T-helper 1 cell treated with Interleukin-12 subunit alpha and Interleukin-12 subunit beta and Interleukin-4 antibody, amounts not matched to agents 30 μg/mL and 1 μg/mL, for 36 hours (primary cell): ENCODE measurements at regions not wholly inside any gene's neighbourhood (a gene's known extent, or its start where the extent isn't known, plus 50 kb on each side); places are given as distances from the start of the nearest gene placed in this dataset.
"Not testable (repeated sequence)": the region's sequence is repeated elsewhere in the genome, so short reads cannot be mapped to it uniquely, and the experiment has no call there.

Experiments
- H3K27ac Mint-ChIP-seq: one replicate; pipeline ENCODE4 v1.8.0; 2021; ENCODE audit warnings: mild to moderate bottlenecking, mixed read lengths
- H3K27me3 Mint-ChIP-seq: one replicate; pipeline ENCODE4 v1.8.0; 2021; ENCODE audit warnings: low read depth, mixed read lengths
- H3K36me3 Mint-ChIP-seq: one replicate; pipeline ENCODE4 v1.8.0; 2021; ENCODE audit warnings: low read depth, mixed read lengths
- H3K4me1 Mint-ChIP-seq: one replicate; pipeline ENCODE4 v1.8.0; 2021; ENCODE audit warnings: low read depth, mixed read lengths
- H3K4me3 Mint-ChIP-seq: one replicate; pipeline ENCODE4 v1.8.0; 2021; ENCODE audit warnings: mild to moderate bottlenecking, moderate library complexity, mixed read lengths
- H3K9me3 Mint-ChIP-seq: one replicate; pipeline ENCODE4 v1.8.0; 2021; ENCODE audit warnings: mixed read lengths

DNA sequence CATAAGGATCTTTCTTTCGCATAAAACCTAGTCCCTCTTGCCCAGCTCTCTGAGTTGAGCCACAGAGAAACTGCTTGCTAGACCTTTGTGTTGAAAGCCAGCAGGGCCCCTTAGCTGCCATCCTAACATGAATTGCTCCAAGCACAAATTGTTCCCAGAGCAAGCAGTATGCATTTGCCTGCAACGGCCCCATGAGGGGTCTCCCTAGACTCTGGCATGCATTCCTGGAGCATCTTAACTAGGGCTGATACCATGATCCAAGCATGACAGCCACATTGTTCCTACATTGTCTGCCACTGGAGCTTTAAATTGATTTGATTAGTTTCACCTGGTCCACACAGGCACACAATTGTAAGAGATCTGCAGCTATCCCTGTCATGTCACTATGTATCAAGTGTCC, 428.1 kb downstream of the TAFA4 start:
- H3K27me3 Mint-ChIP-seq, result no peaks in the 10 kb centered on the region
- H3K4me3 Mint-ChIP-seq, result no peak overlapping the region
- H3K4me1 Mint-ChIP-seq, result no peaks in the 10 kb centered on the region
- H3K27ac Mint-ChIP-seq, result no peak overlapping the region
- peaks cover 11% of the 10 kb centered on the region for H3K9me3 Mint-ChIP-seq
- no peaks in the 10 kb centered on the region for H3K36me3 Mint-ChIP-seq

DNA sequence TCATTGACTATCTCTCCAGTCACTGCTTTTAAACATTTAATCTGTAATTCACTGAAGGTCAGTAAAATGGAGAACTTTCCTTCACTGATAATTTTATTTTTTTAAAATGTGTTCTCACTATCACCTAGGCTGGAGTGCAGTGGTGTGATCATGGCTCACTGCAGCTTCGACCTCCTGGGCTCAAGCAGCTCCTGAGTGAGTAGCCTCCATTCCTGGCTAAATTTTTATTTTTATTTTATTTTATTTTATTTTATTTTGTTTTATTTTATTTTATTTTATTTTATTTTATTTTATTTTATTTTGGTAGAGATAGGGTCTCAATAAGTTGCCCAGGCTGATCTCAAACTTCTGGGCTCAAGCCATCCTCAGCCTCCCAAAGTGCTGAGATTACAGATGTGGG, 446.5 kb downstream of the TAFA4 start:
- H3K4me1 Mint-ChIP-seq, H3K9me3 Mint-ChIP-seq, H3K27ac Mint-ChIP-seq, H3K36me3 Mint-ChIP-seq, H3K27me3 Mint-ChIP-seq, H3K4me3 Mint-ChIP-seq: not testable (repeated sequence)

DNA sequence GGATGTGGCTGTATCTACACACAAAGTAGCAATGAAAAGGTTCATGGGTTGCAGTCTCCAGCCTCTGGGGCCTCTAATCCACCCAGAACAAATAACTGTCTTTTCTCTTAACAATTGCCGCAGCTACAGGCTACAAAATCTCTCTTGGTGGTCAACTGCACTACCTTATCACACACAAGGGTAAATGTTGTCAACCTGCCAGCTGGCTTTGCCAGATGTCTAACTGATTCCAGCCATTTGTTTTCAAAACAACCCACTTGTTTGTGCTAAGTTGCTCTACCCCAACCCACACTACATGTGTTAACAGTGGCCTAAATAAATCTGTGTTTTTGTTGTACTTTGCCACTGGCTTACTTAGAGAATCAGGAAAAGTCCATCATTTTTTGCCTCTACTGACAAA, 447.3 kb downstream of the TAFA4 start:
- H3K27me3 Mint-ChIP-seq, result no peaks in the 10 kb centered on the region
- no peak overlapping the region for H3K27ac Mint-ChIP-seq
- H3K9me3 Mint-ChIP-seq, result peaks cover 6% of the 10 kb centered on the region
- H3K36me3 Mint-ChIP-seq, result no peaks in the 10 kb centered on the region
- H3K4me1 Mint-ChIP-seq, result no peaks in the 10 kb centered on the region
- H3K4me3 Mint-ChIP-seq, result no peak overlapping the region

GRCh38 chr3:68483601-68484000, 448.7 kb downstream of the TAFA4 start:
- H3K4me3 Mint-ChIP-seq, result no peak overlapping the region
- no peaks in the 10 kb centered on the region for H3K36me3 Mint-ChIP-seq
- H3K4me1 Mint-ChIP-seq, result no peaks in the 10 kb centered on the region
- H3K27ac Mint-ChIP-seq, result no peak overlapping the region
- peaks cover 6% of the 10 kb centered on the region for H3K9me3 Mint-ChIP-seq
- no peaks in the 10 kb centered on the region for H3K27me3 Mint-ChIP-seq

GRCh38 chr3:68483041-68483440, 449.3 kb downstream of the TAFA4 start:
- no peaks in the 10 kb centered on the region for H3K27me3 Mint-ChIP-seq
- no peak overlapping the region for H3K27ac Mint-ChIP-seq
- H3K4me1 Mint-ChIP-seq, result no peaks in the 10 kb centered on the region
- H3K9me3 Mint-ChIP-seq, result peaks cover 6% of the 10 kb centered on the region
- H3K4me3 Mint-ChIP-seq, result no peak overlapping the region
- H3K36me3 Mint-ChIP-seq, result no peaks in the 10 kb centered on the region

DNA sequence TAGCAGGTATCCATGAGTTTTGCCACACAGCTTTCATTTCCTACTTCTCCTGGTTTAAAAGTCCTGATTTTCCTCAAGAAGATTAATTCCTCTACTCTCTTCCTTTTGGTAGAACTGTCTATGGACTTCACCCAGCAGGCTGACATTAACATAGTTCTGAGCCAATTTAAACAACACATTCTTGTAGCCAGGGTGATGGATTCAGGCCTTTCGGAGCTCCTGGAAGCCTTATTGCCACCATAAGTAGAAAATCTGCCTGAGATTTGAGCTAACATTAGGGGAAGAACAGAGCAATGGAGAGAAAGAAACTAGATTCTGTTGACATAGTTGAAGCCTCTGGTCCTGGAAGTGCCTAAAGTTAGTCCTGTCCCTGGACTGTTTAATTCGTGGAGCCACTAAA, 449.8 kb downstream of the TAFA4 start:
- H3K4me1 Mint-ChIP-seq, result no peaks in the 10 kb centered on the region
- no peak overlapping the region for H3K27ac Mint-ChIP-seq
- H3K4me3 Mint-ChIP-seq, result no peak overlapping the region
- H3K36me3 Mint-ChIP-seq, result no peaks in the 10 kb centered on the region
- peaks cover 6% of the 10 kb centered on the region for H3K9me3 Mint-ChIP-seq
- H3K27me3 Mint-ChIP-seq, result no peaks in the 10 kb centered on the region

DNA sequence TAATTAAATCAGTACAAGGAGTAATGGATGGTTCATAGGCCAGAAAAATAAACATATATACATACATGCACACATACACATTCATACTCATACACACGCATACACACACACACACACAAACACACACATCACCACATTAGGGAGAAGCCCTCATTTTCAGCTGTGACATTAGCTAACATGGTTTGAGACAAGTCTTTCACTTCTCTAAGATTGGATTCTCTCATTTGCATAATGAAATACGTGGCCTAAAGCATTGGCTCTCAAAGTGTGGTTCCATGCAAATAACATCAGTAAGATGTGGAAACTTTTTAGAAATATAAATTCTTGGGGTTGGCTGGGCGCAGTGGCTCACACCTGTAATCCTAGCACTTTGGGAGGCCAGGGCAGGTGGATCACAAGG, 452.6 kb downstream of the TAFA4 start:
- H3K9me3 Mint-ChIP-seq, result no peaks in the 10 kb centered on the region
- H3K36me3 Mint-ChIP-seq, result no peaks in the 10 kb centered on the region
- H3K27me3 Mint-ChIP-seq, result no peaks in the 10 kb centered on the region
- no peaks in the 10 kb centered on the region for H3K4me1 Mint-ChIP-seq
- no peak overlapping the region for H3K27ac Mint-ChIP-seq
- H3K4me3 Mint-ChIP-seq, result no peak overlapping the region

GRCh38 chr3:68468695-68469375, 463.5 kb downstream of the TAFA4 start:
- H3K4me3 Mint-ChIP-seq, result no peak overlapping the region
- H3K4me1 Mint-ChIP-seq, result no peaks in the 10 kb centered on the region
- no peaks in the 10 kb centered on the region for H3K36me3 Mint-ChIP-seq
- H3K9me3 Mint-ChIP-seq, result peaks cover 3% of the 10 kb centered on the region
- no peak overlapping the region for H3K27ac Mint-ChIP-seq
- H3K27me3 Mint-ChIP-seq, result no peaks in the 10 kb centered on the region

GRCh38 chr3:68467465-68467864, 464.9 kb downstream of the TAFA4 start:
- Mint-ChIP-seq H3K36me3 (no peaks in the 10 kb centered on the region), H3K4me3 (no peak overlapping the region), H3K27me3 (no peaks in the 10 kb centered on the region), H3K27ac (no peak overlapping the region), H3K9me3 (peaks cover 3% of the 10 kb centered on the region), H3K4me1 (no peaks in the 10 kb centered on the region)

DNA sequence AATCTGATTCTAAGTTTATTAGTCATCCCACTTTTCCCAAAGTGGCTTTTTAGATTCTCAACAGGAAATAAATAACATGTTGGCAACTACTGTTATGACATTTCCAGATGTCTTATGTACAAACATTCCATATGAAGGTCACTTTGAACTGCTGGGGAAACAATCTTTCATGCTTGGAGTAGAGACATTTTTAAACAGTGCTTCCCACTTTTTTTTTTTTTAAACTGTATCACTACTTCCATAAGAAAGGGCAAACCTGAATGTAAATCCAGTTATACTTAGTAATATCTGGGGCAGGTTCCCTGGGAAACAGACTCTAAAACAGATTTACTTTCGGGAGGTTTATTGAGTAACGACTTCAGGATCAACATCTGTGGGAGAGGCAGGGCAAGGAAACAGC, 473.8 kb downstream of the TAFA4 start:
- H3K9me3 Mint-ChIP-seq, result peaks cover 13% of the 10 kb centered on the region
- H3K4me3 Mint-ChIP-seq, result no peak overlapping the region
- H3K27me3 Mint-ChIP-seq, result no peaks in the 10 kb centered on the region
- H3K4me1 Mint-ChIP-seq, result no peaks in the 10 kb centered on the region
- no peaks in the 10 kb centered on the region for H3K36me3 Mint-ChIP-seq
- H3K27ac Mint-ChIP-seq, result no peak overlapping the region

DNA sequence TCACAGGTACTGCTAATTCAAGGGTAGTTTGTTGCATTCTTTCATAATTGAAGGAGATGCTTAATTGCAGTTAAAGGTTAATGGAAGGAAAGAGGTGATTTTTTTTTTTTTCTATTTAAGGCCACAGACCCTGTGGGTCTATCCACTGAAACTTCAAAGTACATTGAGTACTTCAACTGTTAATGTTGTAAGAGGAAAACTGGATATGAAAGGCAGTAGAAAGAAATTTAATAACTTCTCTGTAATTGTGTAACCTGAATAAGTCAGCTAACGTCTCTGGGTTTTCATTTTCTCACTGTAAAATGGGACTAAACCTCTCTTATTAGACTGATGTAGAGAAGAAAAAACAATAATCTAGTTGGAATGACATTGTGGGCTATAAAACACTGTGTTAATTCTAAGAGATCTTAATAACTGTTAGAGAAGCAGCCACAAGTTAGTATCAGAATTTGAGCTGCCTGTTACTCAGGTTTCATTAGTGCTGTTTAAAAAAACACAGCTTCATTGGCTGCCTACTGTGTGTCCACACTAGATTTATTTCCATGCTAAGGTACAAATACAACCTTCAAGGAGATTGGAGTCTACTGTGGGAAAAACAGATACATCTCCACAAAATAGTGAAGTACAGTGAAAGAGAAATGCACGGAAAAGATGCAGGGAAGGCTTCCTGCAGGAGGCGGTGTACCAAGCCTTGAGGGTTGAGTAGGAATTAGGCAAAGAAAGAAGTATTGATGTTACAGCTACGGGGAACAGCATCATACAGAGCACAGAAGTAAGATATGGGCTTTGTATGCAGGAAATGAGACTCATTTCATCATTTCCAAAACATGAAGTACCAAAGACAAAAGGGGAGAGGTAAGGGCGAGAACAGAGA, 483.6 kb downstream of the TAFA4 start:
- no peak overlapping the region for H3K27ac Mint-ChIP-seq
- H3K36me3 Mint-ChIP-seq, result no peaks in the 10 kb centered on the region
- no peaks in the 10 kb centered on the region for H3K27me3 Mint-ChIP-seq
- no peak overlapping the region for H3K4me3 Mint-ChIP-seq
- no peaks in the 10 kb centered on the region for H3K9me3 Mint-ChIP-seq
- no peaks in the 10 kb centered on the region for H3K4me1 Mint-ChIP-seq

GRCh38 chr3:68447885-68448284, 484.5 kb downstream of the TAFA4 start:
- Mint-ChIP-seq H3K4me3 (no peak overlapping the region), H3K27ac (no peak overlapping the region), H3K36me3 (no peaks in the 10 kb centered on the region), H3K9me3 (no peaks in the 10 kb centered on the region), H3K4me1 (no peaks in the 10 kb centered on the region), H3K27me3 (no peaks in the 10 kb centered on the region)

DNA sequence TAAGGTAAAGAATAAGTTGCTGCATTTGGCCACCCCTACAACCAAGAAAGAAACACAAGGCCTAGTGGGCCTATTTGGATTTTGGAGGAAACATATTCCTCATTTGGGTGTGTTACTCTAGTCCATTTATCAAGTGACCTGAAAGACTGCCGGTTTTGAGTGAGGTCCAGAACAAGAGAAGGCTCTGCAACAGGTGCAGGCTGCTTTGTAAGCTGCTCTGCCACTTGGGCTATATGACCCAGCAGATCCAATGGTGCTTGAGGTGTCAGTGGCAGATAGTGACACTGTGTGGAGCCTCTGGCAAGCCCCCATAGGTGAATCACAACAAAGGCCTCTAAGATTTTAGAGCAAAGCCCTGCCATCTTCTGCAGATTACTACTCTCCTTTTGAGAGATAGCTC, 491.3 kb downstream of the TAFA4 start:
- H3K36me3 Mint-ChIP-seq, result no peaks in the 10 kb centered on the region
- no peak overlapping the region for H3K4me3 Mint-ChIP-seq
- H3K4me1 Mint-ChIP-seq, result no peaks in the 10 kb centered on the region
- no peak overlapping the region for H3K27ac Mint-ChIP-seq
- H3K9me3 Mint-ChIP-seq, result peaks cover 4% of the 10 kb centered on the region
- H3K27me3 Mint-ChIP-seq, result no peaks in the 10 kb centered on the region

- Mint-ChIP-seq H3K36me3 (no peaks in the 10 kb centered on the region), H3K4me3 (no peak overlapping the region), H3K27ac (no peak overlapping the region), H3K4me1 (no peaks in the 10 kb centered on the region), H3K9me3 (peaks cover 4% of the 10 kb centered on the region), H3K27me3 (no peaks in the 10 kb centered on the region)
Measured at GRCh38 chr3:68436619-68437401, 495.5 kb downstream of the TAFA4 start.

DNA sequence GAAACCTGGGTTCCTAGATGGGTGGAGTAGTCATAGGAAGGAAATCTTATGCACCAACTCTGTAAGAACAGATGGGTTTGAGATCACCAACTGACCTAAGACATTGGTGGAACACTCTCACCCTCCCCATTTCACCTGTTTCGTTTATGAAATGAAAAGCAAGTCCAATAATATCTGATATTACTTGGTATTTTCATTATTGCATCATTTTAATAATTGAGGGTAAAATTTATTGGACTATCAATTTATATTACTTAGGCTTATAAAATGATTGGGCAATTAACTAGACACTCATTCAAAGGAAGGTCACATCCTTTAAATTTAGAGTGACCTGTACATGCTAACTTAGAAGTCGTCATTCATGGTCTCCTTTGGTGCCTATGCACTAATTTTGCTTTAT, 503.9 kb downstream of the TAFA4 start:
- H3K4me1 Mint-ChIP-seq, result no peaks in the 10 kb centered on the region
- no peak overlapping the region for H3K27ac Mint-ChIP-seq
- no peak overlapping the region for H3K4me3 Mint-ChIP-seq
- H3K36me3 Mint-ChIP-seq, result no peaks in the 10 kb centered on the region
- H3K9me3 Mint-ChIP-seq, result no peaks in the 10 kb centered on the region
- no peaks in the 10 kb centered on the region for H3K27me3 Mint-ChIP-seq
